GM10266 (cell line): ENCODE measurements at regions not wholly inside any gene's neighbourhood (a gene's known extent, or its start where the extent isn't known, plus 50 kb on each side); places are given as distances from the start of the nearest gene placed in this dataset.

Experiments used
- DNase-seq: peaks from one replicate; pipeline ENCODE4 v3.0.0; 2012; ENCODE audit errors: extremely low spot score
- CTCF ChIP-seq: IDR thresholded peaks from 2 replicates; pipeline ENCODE4 v1.5.1; 2012; ENCODE audit warnings: mild to moderate bottlenecking, low read depth; ENCODE audit not compliant: control insufficient read depth, insufficient read depth; ENCODE audit errors: missing control alignments

GRCh38 chr12:124633365-124634362 lies 66.3 kb upstream of the NCOR2 start:
- no peak for TF ChIP-seq CTCF
- DNase-seq, result no peak

- DNase-seq, result no peak
- no peak for TF ChIP-seq CTCF
Observed at GRCh38 chr12:124632519-124632984, 65.1 kb upstream of the NCOR2 start.

DNA sequence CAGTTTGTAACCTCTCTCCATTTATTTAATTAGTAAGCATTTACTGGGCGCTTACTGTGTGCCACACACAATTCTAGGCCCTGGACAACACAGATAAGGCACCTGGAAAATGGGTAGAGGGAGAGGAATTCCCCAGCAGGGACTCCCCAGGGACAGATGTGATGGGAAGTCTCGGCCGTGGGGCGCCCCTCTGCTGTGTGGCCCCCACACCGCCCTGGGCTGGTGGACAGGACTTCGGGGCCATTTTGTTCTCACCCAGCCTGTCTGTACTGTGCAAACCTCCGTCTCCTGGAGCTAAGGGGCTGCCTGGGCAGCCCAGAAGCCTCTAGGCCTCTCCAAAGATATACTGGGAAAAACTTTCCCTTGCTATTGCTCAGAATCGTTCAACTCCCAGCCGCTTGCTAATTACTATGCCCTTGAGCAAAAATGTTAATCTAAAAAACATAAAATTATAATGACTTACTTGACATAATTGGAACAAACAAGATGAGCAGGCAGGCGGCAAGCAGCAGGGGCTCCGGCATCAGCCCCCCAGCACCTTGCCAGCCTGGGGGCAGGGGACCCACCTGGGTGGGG lies 64.4 kb upstream of the NCOR2 start:
- no peak for TF ChIP-seq CTCF
- DNase-seq, result no peak

DNA sequence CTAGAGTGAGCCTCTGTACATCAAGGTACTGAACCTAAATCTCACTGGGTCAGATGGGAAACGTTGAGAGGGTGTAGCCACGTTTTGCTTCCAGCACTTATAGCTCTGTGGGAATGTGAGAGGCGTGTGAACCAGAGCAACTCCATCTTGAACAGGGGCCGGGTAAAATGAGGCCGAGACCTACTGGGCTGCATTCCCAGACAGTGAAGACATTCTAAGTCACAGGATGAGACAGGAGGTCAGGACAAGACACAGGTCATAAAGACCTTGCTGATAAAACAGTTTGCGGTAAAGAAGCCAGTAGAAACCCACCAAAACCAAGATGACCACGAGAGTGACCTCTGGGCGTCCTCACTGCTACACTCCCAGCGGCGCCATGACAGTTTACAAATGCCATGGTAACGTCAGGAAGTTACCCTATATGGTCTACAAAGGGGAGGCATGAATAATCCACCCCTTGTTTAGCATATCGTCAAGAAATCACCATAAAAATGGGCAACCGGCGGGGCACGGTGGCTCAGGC lies 63.4 kb upstream of the NCOR2 start:
- no peak for TF ChIP-seq CTCF

DNA sequence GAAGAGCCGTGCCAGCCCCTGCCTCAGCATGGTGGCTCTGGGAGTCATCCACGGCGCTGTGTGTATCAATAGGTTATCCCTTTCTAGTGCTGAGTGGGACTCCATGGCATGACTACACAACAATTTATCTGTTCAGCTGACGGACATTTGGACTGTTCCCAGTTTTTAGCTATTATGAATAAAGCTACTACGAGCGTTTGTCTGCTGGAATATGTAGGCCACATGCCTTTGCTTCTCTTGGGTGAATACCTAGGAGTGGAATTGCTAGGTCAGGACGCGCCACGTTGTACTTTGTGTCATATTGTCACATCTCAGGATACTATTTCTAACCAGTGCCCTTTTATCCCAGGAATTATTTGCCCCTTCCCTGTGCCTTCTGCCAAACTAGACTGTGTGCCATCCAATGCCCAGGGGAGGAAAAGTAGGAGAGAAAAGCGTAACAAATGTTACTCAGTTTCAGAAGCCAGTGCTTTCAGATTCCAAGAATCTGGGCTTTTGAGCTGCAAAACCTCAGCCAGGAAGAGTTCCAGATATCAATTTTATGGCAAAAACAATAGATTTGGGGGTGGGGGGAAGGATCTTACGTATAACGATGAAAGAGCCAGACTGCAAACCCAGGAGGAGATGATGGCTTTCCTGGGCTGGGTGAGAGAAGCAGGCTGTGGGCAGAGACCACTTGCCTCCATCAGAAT lies 62.5 kb upstream of the NCOR2 start:
- TF ChIP-seq CTCF, result no peak
- no peak for DNase-seq

More for the DNA sequence above, 63.4 kb upstream of the NCOR2 start:
- DNase-seq, result no peak

DNA sequence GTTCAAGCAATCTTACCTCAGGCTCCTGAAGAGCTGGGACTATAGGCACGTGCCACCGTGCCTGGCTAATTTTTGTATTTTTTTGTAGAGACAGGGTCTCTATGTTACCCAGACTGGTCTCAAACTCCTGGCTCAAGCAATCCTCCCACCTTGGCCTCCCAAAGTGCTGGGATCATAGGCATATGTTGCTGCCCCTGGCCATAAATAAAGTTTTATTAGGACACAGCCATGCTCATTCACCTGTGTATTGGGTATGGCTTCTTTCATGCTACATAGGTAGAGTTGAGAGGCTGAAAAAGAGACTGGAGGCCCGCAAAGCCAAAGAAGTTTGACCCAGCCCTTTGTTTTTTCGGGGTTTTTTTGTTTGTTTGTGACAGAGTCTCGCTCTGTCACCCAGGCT lies 61.7 kb upstream of the NCOR2 start:
- TF ChIP-seq CTCF, result no peak
- DNase-seq, result no peak
